ENCODE measurements at regions not wholly inside any gene's neighbourhood (a gene's known extent, or its start where the extent isn't known, plus 50 kb on each side); places are given as distances from the start of the nearest gene placed in this dataset.
"Not testable (repeated sequence)": the region's sequence is repeated elsewhere in the genome, so short reads cannot be mapped to it uniquely, and the experiment has no call there.

GRCh38 chr14:46550836-46551235 is 100.7 kb downstream of the RPL10L start:
- H3K27me3 ChIP-seq (ENCODE audit: insufficient read depth, low read length, poor library complexity, severe bottlenecking), result no peaks in the 10 kb centered on the region
- no peaks in the 10 kb centered on the region for H3K4me1 ChIP-seq (ENCODE audit: insufficient read depth, low read length)
- H3K27ac ChIP-seq (ENCODE audit: low read depth, low read length), result no peak overlapping the region
- no peaks in the 10 kb centered on the region for H3K9me3 ChIP-seq (ENCODE audit: low read length)
- no peak for DNase-seq
- H3K4me3 Mint-ChIP-seq, result no peak overlapping the region
- H3K27ac Mint-ChIP-seq, result no peak overlapping the region
- ChIA-PET CTCF (no interaction called here), POLR2A (no interaction called here)
- H3K4me3 ChIP-seq (ENCODE audit: low read length), result no peak overlapping the region
- H3K9me3 Mint-ChIP-seq, result peaks cover 15 to 33% (median 26%) of the 10 kb centered on the region in 5 donors
- H3K36me3 Mint-ChIP-seq, result no peaks in the 10 kb centered on the region
- H3K27me3 Mint-ChIP-seq, result no peaks in the 10 kb centered on the region
- H3K36me3 ChIP-seq (ENCODE audit: insufficient read depth, low read length), result no peaks in the 10 kb centered on the region
- no peaks in the 10 kb centered on the region for H3K4me1 Mint-ChIP-seq

- Histone ChIP-seq H3K27ac (ENCODE audit: low read depth, low read length) (no peak overlapping the region), H3K27me3 (ENCODE audit: insufficient read depth, low read length, poor library complexity, severe bottlenecking) (no peaks in the 10 kb centered on the region), H3K9me3 (ENCODE audit: low read length) (no peaks in the 10 kb centered on the region), H3K36me3 (ENCODE audit: insufficient read depth, low read length) (no peaks in the 10 kb centered on the region), H3K4me1 (ENCODE audit: insufficient read depth, low read length) (no peaks in the 10 kb centered on the region), H3K4me3 (ENCODE audit: low read length) (no peak overlapping the region)
- no peak overlapping the region for H3K27ac Mint-ChIP-seq
- H3K4me3 Mint-ChIP-seq, result no peak overlapping the region
- POLR2A ChIA-PET, result no interaction called here
- H3K36me3 Mint-ChIP-seq, result no peaks in the 10 kb centered on the region
- CTCF ChIA-PET, result no interaction called here
- no peaks in the 10 kb centered on the region for H3K27me3 Mint-ChIP-seq
- no peak for DNase-seq
- H3K4me1 Mint-ChIP-seq, result no peaks in the 10 kb centered on the region
- peaks cover 6 to 29% (median 8%) of the 10 kb centered on the region in 5 donors for H3K9me3 Mint-ChIP-seq
Measured at GRCh38 chr14:46540986-46541385, 110.6 kb downstream of the RPL10L start.

GRCh38 chr14:46519121-46519520 is 132.5 kb downstream of the RPL10L start:
- Histone ChIP-seq H3K27me3 (ENCODE audit: insufficient read depth, low read length, poor library complexity, severe bottlenecking) (no peaks in the 10 kb centered on the region), H3K4me3 (ENCODE audit: low read length) (no peak overlapping the region), H3K9me3 (ENCODE audit: low read length) (no peaks in the 10 kb centered on the region), H3K4me1 (ENCODE audit: insufficient read depth, low read length) (no peaks in the 10 kb centered on the region), H3K27ac (ENCODE audit: low read depth, low read length) (no peak overlapping the region), H3K36me3 (ENCODE audit: insufficient read depth, low read length) (no peaks in the 10 kb centered on the region)
- H3K27ac Mint-ChIP-seq, result no peak overlapping the region
- H3K36me3 Mint-ChIP-seq, result no peaks in the 10 kb centered on the region
- no peak overlapping the region for H3K4me3 Mint-ChIP-seq
- H3K27me3 Mint-ChIP-seq, result no peaks in the 10 kb centered on the region
- peaks cover 7 to 26% (median 8%) of the 10 kb centered on the region in 5 donors for H3K9me3 Mint-ChIP-seq
- POLR2A ChIA-PET, result no interaction called here
- DNase-seq, result no peak
- CTCF ChIA-PET, result no interaction called here
- H3K4me1 Mint-ChIP-seq, result no peaks in the 10 kb centered on the region

- H3K4me1 Mint-ChIP-seq; H3K36me3 Mint-ChIP-seq; H3K27me3 ChIP-seq (ENCODE audit: insufficient read depth, low read length, poor library complexity, severe bottlenecking); H3K27me3 Mint-ChIP-seq; H3K4me3 Mint-ChIP-seq; POLR2A ChIA-PET; H3K4me3 ChIP-seq (ENCODE audit: low read length); DNase-seq; H3K4me1 ChIP-seq (ENCODE audit: insufficient read depth, low read length); H3K36me3 ChIP-seq (ENCODE audit: insufficient read depth, low read length); H3K27ac ChIP-seq (ENCODE audit: low read depth, low read length); H3K9me3 ChIP-seq (ENCODE audit: low read length); H3K27ac Mint-ChIP-seq; CTCF ChIA-PET: not testable (repeated sequence)
- peaks cover 4 to 19% (median 13%) of the 10 kb centered on the region in 5 donors for H3K9me3 Mint-ChIP-seq
Measured at GRCh38 chr14:46508752-46509151, 142.8 kb downstream of the RPL10L start.

- DNase-seq, result no peak
- Histone ChIP-seq H3K9me3 (ENCODE audit: low read length) (no peaks in the 10 kb centered on the region), H3K36me3 (ENCODE audit: insufficient read depth, low read length) (no peaks in the 10 kb centered on the region), H3K4me3 (ENCODE audit: low read length) (no peak overlapping the region), H3K27ac (ENCODE audit: low read depth, low read length) (no peak overlapping the region), H3K27me3 (ENCODE audit: insufficient read depth, low read length, poor library complexity, severe bottlenecking) (no peaks in the 10 kb centered on the region), H3K4me1 (ENCODE audit: insufficient read depth, low read length) (no peaks in the 10 kb centered on the region)
- ChIA-PET POLR2A (no interaction called here), CTCF (no interaction called here)
- peaks cover 2 to 30% (median 16%) of the 10 kb centered on the region in 5 donors for H3K9me3 Mint-ChIP-seq
- no peaks in the 10 kb centered on the region for H3K36me3 Mint-ChIP-seq
- H3K4me3 Mint-ChIP-seq, result no peak overlapping the region
- no peaks in the 10 kb centered on the region for H3K27me3 Mint-ChIP-seq
- H3K27ac Mint-ChIP-seq, result no peak overlapping the region
- H3K4me1 Mint-ChIP-seq, result no peaks in the 10 kb centered on the region
Measured at GRCh38 chr14:46499521-46499920, 152.1 kb downstream of the RPL10L start.

GRCh38 chr14:46496409-46496808 is 155.2 kb downstream of the RPL10L start:
- Histone ChIP-seq H3K36me3 (ENCODE audit: insufficient read depth, low read length) (no peaks in the 10 kb centered on the region), H3K4me3 (ENCODE audit: low read length) (no peak overlapping the region), H3K27me3 (ENCODE audit: insufficient read depth, low read length, poor library complexity, severe bottlenecking) (no peaks in the 10 kb centered on the region), H3K27ac (ENCODE audit: low read depth, low read length) (no peak overlapping the region), H3K4me1 (ENCODE audit: insufficient read depth, low read length) (no peaks in the 10 kb centered on the region), H3K9me3 (ENCODE audit: low read length) (no peaks in the 10 kb centered on the region)
- peaks cover 8 to 22% (median 12%) of the 10 kb centered on the region in 5 donors for H3K9me3 Mint-ChIP-seq
- POLR2A ChIA-PET, result no interaction called here
- H3K36me3 Mint-ChIP-seq, result no peaks in the 10 kb centered on the region
- no peak for DNase-seq
- H3K4me1 Mint-ChIP-seq, result no peaks in the 10 kb centered on the region
- CTCF ChIA-PET, result no interaction called here
- no peaks in the 10 kb centered on the region for H3K27me3 Mint-ChIP-seq
- no peak overlapping the region for H3K4me3 Mint-ChIP-seq
- H3K27ac Mint-ChIP-seq, result no peak overlapping the region

- Mint-ChIP-seq H3K4me3 (no peak overlapping the region), H3K36me3 (no peaks in the 10 kb centered on the region), H3K27me3 (no peaks in the 10 kb centered on the region), H3K4me1 (no peaks in the 10 kb centered on the region), H3K9me3 (peaks cover 0 to 31% (median 11%) of the 10 kb centered on the region in 5 donors), H3K27ac (no peak overlapping the region)
- Histone ChIP-seq H3K4me1 (ENCODE audit: insufficient read depth, low read length) (no peaks in the 10 kb centered on the region), H3K27ac (ENCODE audit: low read depth, low read length) (no peak overlapping the region), H3K4me3 (ENCODE audit: low read length) (no peak overlapping the region), H3K27me3 (ENCODE audit: insufficient read depth, low read length, poor library complexity, severe bottlenecking) (no peaks in the 10 kb centered on the region), H3K36me3 (ENCODE audit: insufficient read depth, low read length) (no peaks in the 10 kb centered on the region), H3K9me3 (ENCODE audit: low read length) (no peaks in the 10 kb centered on the region)
- POLR2A ChIA-PET, result no interaction called here
- CTCF ChIA-PET, result no interaction called here
- DNase-seq, result no peak
Measured at GRCh38 chr14:46490238-46490685, 161.3 kb downstream of the RPL10L start.

- H3K4me1 Mint-ChIP-seq, result no peaks in the 10 kb centered on the region
- no peaks in the 10 kb centered on the region for H3K9me3 ChIP-seq (ENCODE audit: low read length)
- H3K27ac Mint-ChIP-seq, result no peak overlapping the region
- H3K36me3 ChIP-seq (ENCODE audit: insufficient read depth, low read length), result no peaks in the 10 kb centered on the region
- H3K4me3 ChIP-seq (ENCODE audit: low read length), result no peak overlapping the region
- peaks cover 0 to 38% (median 5%) of the 10 kb centered on the region in 5 donors for H3K9me3 Mint-ChIP-seq
- H3K36me3 Mint-ChIP-seq, result no peaks in the 10 kb centered on the region
- no peak overlapping the region for H3K4me3 Mint-ChIP-seq
- no peak overlapping the region for H3K27ac ChIP-seq (ENCODE audit: low read depth, low read length)
- H3K27me3 Mint-ChIP-seq, result no peaks in the 10 kb centered on the region
- no peaks in the 10 kb centered on the region for H3K27me3 ChIP-seq (ENCODE audit: insufficient read depth, low read length, poor library complexity, severe bottlenecking)
- CTCF ChIA-PET, result no interaction called here
- H3K4me1 ChIP-seq (ENCODE audit: insufficient read depth, low read length), result no peaks in the 10 kb centered on the region
- no peak for DNase-seq
- POLR2A ChIA-PET, result no interaction called here
Measured at GRCh38 chr14:46488374-46488773, 163.2 kb downstream of the RPL10L start.

Measured in CD8-positive, alpha-beta memory T cell (primary cell).